GM21529 (cell line): ENCODE measurements at regions not wholly inside any gene's neighbourhood (a gene's known extent, or its start where the extent isn't known, plus 50 kb on each side); places are given as distances from the start of the nearest gene placed in this dataset.

Experiments used
- ATAC-seq: cut with Tn5 transposase; IDR thresholded peaks from one replicate; pipeline ENCODE4 v1.9.1; 2021; ENCODE audit not compliant: unreplicated experiment

- no peak for ATAC-seq
These were observed 52.2 kb upstream of the DAB2IP start for GRCh38 chr9:121598965-121599871.

DNA sequence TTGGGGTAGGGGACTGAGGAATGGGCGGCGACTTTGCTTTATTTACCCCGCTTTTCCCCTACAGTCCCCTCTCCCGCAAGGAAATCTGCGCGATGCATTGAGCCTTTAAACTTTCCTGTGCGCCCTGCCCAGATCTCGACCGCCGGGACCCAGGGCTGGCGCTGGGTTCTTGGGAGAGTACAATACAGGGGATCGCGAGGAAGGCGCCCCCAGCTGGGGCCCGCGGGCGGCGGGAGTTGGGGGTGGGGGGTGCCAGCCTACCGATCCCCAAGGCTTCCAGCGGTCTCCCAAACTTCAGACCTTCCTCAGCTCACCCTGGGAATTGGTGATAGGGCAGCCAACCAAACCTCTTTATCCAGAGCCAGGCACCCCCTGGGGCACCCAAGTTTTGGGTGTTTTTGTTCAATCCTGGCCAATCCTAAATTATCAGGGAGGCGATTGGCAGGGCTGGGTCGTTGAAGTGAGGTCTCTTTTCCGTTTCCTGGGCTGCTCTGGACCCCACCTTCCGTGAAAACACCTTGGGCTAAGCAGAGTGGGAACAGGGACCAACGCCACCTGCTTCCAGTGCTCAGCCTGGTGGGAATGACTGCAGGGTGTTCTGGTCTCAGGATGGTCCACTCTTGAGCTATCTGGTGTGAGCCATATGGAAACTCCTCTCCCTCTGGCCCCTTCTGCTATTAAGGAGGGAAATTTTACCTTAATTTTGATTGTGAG lies 51.4 kb upstream of the DAB2IP start:
- no peak for ATAC-seq

- no peak for ATAC-seq
These were observed 50.2 kb upstream of the DAB2IP start for GRCh38 chr9:121601194-121601593.
